B cell (primary cell): ENCODE measurements at regions not wholly inside any gene's neighbourhood (a gene's known extent, or its start where the extent isn't known, plus 50 kb on each side); places are given as distances from the start of the nearest gene placed in this dataset.

Source experiments
- EZH2 ChIP-seq: IDR thresholded peaks from 2 replicates; pipeline ENCODE4 v1.6.1; 2012; ENCODE audit warnings: borderline replicate concordance, low read depth, mild to moderate bottlenecking, moderate library complexity, low read length; ENCODE audit not compliant: insufficient read depth, poor library complexity, severe bottlenecking
- TF ChIP-seq, protein P1 (sequence below): fragments of 200-600 bp; IDR thresholded peaks from one replicate; pipeline ENCODE4 v1.8.0; 2022; ENCODE audit warnings: antibody characterized with exemption, mild to moderate bottlenecking

DNA sequence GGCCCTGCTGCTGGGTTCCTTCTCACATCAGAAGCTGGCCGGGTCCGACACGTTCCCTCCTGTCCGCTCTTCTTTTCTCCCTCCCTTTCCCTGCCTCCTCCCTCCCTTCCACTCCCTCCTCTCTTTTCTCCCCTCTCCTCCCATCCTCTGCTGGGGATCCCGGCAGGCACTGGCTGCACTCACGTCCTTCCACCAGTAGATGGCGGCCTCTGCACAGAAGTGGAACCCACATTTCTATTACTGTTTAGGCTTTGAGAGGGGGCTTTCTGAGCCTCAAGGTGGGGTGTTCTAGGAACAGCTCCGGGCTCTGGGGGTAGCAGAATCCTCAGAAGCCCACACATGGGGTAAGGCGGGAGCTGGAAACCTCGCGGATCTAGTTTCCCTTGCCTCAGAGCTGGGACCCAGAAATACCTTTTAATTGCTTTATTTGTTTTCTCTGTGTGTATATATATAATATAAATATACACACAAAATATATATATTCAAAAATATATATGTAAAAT, 294.2 kb downstream of the ZNF536 start:
- TF ChIP-seq EZH2, result no peak
- TF ChIP-seq, protein P1, sequence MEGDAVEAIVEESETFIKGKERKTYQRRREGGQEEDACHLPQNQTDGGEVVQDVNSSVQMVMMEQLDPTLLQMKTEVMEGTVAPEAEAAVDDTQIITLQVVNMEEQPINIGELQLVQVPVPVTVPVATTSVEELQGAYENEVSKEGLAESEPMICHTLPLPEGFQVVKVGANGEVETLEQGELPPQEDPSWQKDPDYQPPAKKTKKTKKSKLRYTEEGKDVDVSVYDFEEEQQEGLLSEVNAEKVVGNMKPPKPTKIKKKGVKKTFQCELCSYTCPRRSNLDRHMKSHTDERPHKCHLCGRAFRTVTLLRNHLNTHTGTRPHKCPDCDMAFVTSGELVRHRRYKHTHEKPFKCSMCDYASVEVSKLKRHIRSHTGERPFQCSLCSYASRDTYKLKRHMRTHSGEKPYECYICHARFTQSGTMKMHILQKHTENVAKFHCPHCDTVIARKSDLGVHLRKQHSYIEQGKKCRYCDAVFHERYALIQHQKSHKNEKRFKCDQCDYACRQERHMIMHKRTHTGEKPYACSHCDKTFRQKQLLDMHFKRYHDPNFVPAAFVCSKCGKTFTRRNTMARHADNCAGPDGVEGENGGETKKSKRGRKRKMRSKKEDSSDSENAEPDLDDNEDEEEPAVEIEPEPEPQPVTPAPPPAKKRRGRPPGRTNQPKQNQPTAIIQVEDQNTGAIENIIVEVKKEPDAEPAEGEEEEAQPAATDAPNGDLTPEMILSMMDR, result peak; percentile 81
